D721Med (cell line): ENCODE measurements at regions not wholly inside any gene's neighbourhood (a gene's known extent, or its start where the extent isn't known, plus 50 kb on each side); places are given as distances from the start of the nearest gene placed in this dataset.

Experiments used
- DNase-seq: peaks from one replicate; pipeline ENCODE4 v3.0.0; 2011; ENCODE audit warnings: low spot score; ENCODE audit not compliant: insufficient read length
- FAIRE-seq: peaks from 2 replicates; lab custom pipeline; 2011; peaks lifted over from hg19 to GRCh38; lab: Jason Lieb, UNC
- CTCF ChIP-seq: IDR thresholded peaks from 2 replicates; pipeline ENCODE4 v1.5.1; 2012; ENCODE audit warnings: mild to moderate bottlenecking, control low read depth; ENCODE audit not compliant: insufficient read depth; ENCODE audit errors: missing control alignments

GRCh38 chr10:120365872-120366271 is 91.2 kb upstream of the PLPP4 start:
- DNase-seq (no peak), FAIRE-seq (no peak)
- no peak for TF ChIP-seq CTCF

GRCh38 chr10:120367341-120367740 is 89.7 kb upstream of the PLPP4 start:
- TF ChIP-seq CTCF = no peak
- no peak for DNase-seq
- no peak for FAIRE-seq

- no peak for FAIRE-seq
- no peak for DNase-seq
- no peak for TF ChIP-seq CTCF
Observed at GRCh38 chr10:120368338-120368737, 88.7 kb upstream of the PLPP4 start.

- TF ChIP-seq CTCF = no peak
- DNase-seq (no peak), FAIRE-seq (no peak)
Observed at GRCh38 chr10:120368927-120369326, 88.1 kb upstream of the PLPP4 start.

GRCh38 chr10:120369856-120370276 is 87.2 kb upstream of the PLPP4 start:
- FAIRE-seq = no peak
- TF ChIP-seq CTCF = no peak
- no peak for DNase-seq

- DNase-seq (no peak), FAIRE-seq (no peak)
Observed at GRCh38 chr10:120371856-120372255, 85.2 kb upstream of the PLPP4 start.

GRCh38 chr10:120372917-120373316 is 84.1 kb upstream of the PLPP4 start:
- FAIRE-seq (no peak), DNase-seq (no peak)
- no peak for TF ChIP-seq CTCF

More at GRCh38 chr10:120371856-120372255, 85.2 kb upstream of the PLPP4 start:
- no peak for TF ChIP-seq CTCF
